ENCODE measurements at regions not wholly inside any gene's neighbourhood (a gene's known extent, or its start where the extent isn't known, plus 50 kb on each side); places are given as distances from the start of the nearest gene placed in this dataset.

DNA sequence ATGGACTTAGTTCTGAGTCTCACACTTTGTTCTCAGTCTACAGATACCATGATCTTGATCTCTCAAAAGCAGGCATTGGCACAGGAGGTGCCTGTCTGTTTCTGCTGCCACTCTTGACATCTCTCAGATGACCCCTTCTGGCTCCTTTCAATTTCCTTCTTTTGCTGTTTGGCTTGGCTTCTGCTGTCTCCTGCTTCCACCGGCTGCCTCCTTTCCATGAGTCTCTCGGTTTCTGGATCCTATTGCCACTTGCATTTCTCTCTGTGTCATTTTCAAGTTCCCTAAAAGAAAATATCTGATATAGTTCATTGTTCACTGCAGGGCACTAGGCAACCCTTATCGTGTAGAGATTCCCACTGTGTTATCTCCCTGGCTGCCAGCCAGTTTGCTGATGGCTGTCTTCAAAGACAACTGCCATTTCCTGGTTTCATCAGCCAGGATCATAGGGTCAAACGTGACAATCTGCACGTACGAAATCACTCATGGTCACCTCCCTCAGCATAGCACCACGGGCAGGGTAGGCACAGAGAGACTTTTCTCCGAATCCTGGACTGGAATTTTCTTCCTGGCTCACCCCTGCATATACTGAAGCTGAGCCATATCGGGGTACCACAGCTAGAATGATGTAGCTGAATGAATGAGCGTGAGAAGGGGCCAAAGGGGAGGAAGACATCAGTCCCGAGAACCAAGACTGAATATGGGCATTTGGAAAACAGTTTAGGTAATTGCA is 144.6 kb upstream of the TMEM170B start:
- intact Hi-C loops (cut with DNase I): no loop called here
- Histone ChIP-seq H3K36me3 (no peaks in the 10 kb centered on the region), H3K4me3 (no peak overlapping the region), H3K4me1 (peaks cover 0 to 23% (median 10%) of the 10 kb centered on the region in 4 donors), H3K27ac (peak overlapping the region; percentile 86 to 90 (median 88)), H3K27me3 (no peaks in the 10 kb centered on the region), H3K9me3 (no peaks in the 10 kb centered on the region)
- peak; percentile 83 to 92 (median 90) for DNase-seq
- 23% methylated on average over 11 of the region's 11 CpGs for WGBS (ENCODE audit: insufficient coverage, low coverage, low lambda C conversion rate, missing lambda C conversion rate)
- ATAC-seq: peak; percentile 78 to 88 (median 84)
- TF ChIP-seq, protein P1, sequence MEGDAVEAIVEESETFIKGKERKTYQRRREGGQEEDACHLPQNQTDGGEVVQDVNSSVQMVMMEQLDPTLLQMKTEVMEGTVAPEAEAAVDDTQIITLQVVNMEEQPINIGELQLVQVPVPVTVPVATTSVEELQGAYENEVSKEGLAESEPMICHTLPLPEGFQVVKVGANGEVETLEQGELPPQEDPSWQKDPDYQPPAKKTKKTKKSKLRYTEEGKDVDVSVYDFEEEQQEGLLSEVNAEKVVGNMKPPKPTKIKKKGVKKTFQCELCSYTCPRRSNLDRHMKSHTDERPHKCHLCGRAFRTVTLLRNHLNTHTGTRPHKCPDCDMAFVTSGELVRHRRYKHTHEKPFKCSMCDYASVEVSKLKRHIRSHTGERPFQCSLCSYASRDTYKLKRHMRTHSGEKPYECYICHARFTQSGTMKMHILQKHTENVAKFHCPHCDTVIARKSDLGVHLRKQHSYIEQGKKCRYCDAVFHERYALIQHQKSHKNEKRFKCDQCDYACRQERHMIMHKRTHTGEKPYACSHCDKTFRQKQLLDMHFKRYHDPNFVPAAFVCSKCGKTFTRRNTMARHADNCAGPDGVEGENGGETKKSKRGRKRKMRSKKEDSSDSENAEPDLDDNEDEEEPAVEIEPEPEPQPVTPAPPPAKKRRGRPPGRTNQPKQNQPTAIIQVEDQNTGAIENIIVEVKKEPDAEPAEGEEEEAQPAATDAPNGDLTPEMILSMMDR (IDR thresholded peaks at IDR 0.05): no peak
- peak; percentile 40 for TF ChIP-seq POLR2A (IDR thresholded peaks at IDR 0.05)

DNA sequence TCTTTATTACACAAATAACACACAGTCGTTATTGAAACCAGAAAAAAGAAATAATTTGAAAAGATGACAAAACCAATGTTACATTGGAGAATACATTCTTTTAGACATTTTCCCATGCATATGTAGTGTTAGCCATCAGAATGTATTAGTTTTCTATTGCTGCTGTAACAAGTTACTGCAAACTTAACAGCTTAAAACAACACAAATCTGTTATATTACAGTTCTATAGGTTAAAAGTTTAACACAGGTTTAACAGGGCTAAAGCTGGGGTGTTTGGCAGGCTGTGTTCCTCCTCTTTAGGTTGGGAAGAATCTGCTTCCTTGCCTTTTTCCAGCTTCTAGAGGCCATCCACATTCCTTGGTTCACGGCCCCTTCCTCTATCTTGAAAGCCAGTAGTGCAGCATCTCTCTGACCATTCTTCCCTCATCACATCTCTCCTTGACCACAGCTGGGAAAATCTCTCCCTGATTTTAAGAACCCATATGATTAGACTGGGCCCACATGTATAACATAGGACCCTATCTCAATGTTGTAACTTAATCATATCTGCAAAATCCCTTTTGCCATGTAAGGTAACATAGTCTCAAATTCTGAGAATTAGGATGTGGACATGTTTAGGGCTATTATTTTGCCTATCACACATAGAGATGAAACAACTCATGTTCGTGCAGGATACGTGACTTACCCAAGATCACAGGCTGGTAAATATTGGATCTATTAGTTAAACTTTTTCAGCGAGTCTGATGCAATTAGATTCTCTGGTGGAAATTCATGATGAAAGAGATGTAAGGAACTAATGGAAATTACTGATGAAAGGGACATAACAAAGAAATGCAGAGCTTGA is 145.4 kb upstream of the TMEM170B start:
- no peaks in the 10 kb centered on the region for H3K9me3 ChIP-seq
- H3K4me3 ChIP-seq: no peak overlapping the region
- H3K4me1 ChIP-seq: peaks cover 0 to 19% (median 9%) of the 10 kb centered on the region in 4 donors
- H3K27ac ChIP-seq: peak overlapping the region; percentile 86 to 90 (median 88)
- TF ChIP-seq POLR2A (IDR thresholded peaks at IDR 0.05): no peak
- TF ChIP-seq, protein P1 (IDR thresholded peaks at IDR 0.05): no peak
- intact Hi-C loops (cut with DNase I): no loop called here
- WGBS (ENCODE audit: insufficient coverage, low coverage, low lambda C conversion rate, missing lambda C conversion rate): 51% methylated on average over 5 of the region's 5 CpGs
- DNase-seq (no peak), ATAC-seq (peak; percentile 46 to 77 (median 54))
- no peaks in the 10 kb centered on the region for H3K36me3 ChIP-seq
- no peaks in the 10 kb centered on the region for H3K27me3 ChIP-seq

DNA sequence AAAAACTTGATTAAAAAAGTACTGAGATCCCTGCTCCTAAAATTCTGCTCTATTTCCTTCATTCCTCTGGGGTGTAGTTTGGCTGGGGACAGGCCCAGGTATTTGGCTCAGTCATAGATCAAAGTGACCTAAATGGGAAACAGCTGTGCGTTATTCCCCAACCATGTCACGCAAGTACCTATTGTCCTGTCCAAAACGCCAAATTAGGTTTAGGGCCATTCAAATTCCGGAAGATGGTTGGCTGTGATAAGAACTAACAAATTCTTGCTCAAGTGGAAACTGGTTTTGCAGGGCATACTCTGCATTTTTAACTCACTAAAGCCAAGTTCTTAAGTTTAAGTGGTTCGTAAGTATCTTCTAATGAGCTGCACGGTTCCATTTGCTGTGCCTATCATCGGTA is 147.6 kb upstream of the TMEM170B start:
- WGBS (ENCODE audit: insufficient coverage, low coverage, low lambda C conversion rate, missing lambda C conversion rate): 54% methylated on average over 5 of the region's 7 CpGs
- Histone ChIP-seq H3K4me3 (no peak overlapping the region), H3K9me3 (no peaks in the 10 kb centered on the region), H3K36me3 (no peaks in the 10 kb centered on the region), H3K27me3 (no peaks in the 10 kb centered on the region), H3K27ac (peak overlapping the region in 1 of 3 donors; percentile 2), H3K4me1 (peaks cover 0 to 19% (median 9%) of the 10 kb centered on the region in 4 donors)
- intact Hi-C loops (cut with DNase I): no loop called here
- TF ChIP-seq POLR2A (IDR thresholded peaks at IDR 0.05): no peak
- TF ChIP-seq, protein P1 (IDR thresholded peaks at IDR 0.05): no peak
- DNase-seq (no peak), ATAC-seq (no peak)

DNA sequence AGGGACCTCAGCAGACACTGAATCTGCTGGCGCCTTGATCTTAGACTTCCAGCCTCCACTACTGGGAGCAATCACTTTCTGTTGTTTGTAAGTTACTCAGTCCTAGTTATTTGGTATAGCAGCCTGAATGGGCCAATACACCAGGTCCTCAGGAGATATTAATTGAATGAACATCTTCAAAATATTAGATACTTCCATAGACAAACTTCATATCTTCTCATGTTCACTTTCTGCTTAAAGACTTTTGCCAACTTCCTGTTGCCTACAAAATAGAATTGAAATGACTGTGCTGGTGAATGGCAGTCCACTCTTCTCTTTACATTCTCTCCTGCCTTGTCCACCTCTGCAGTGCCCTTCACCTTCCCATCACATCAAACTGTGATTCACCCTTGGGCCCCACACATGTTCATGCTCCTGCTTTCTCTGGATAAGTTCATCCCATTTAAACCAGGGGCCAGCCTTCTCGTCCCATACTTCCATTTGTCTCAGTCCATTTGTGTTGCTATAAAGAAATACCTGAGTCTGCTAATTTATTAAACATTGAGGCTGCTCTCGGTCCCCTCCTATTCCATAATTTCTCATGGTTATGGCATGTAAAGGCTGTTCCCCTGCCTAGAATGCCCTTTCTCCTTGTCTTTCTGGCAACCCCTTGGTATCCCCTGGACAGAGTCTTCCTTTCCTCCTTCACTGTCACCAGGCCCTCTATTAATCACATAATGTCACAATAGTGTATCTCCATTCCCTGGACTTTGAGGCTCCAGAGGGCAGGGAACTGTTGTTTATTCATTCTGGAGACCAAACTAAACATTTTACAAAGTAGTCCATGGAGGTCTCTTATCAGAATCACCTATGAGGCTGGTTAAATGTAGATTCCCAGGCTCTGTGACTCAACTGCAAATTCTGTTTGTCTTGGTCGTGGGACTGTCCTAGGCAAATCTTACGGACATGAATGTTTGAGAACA is 148.3 kb upstream of the TMEM170B start:
- peaks cover 0 to 19% (median 9%) of the 10 kb centered on the region in 4 donors for H3K4me1 ChIP-seq
- WGBS (ENCODE audit: insufficient coverage, low coverage, low lambda C conversion rate, missing lambda C conversion rate): 77% methylated on average over 5 of the region's 5 CpGs
- no peaks in the 10 kb centered on the region for H3K27me3 ChIP-seq
- intact Hi-C loops (cut with DNase I): no loop called here
- H3K9me3 ChIP-seq: no peaks in the 10 kb centered on the region
- TF ChIP-seq, protein P1 (IDR thresholded peaks at IDR 0.05): no peak
- TF ChIP-seq POLR2A (IDR thresholded peaks at IDR 0.05): no peak
- peak overlapping the region in 1 of 3 donors; percentile 2 for H3K27ac ChIP-seq
- no peaks in the 10 kb centered on the region for H3K36me3 ChIP-seq
- ATAC-seq (peak in 2 of 4 donors; percentile 4 to 8), DNase-seq (no peak)
- no peak overlapping the region for H3K4me3 ChIP-seq
